ENCODE measurements at regions not wholly inside any gene's neighbourhood (a gene's known extent, or its start where the extent isn't known, plus 50 kb on each side); places are given as distances from the start of the nearest gene placed in this dataset.

DNA sequence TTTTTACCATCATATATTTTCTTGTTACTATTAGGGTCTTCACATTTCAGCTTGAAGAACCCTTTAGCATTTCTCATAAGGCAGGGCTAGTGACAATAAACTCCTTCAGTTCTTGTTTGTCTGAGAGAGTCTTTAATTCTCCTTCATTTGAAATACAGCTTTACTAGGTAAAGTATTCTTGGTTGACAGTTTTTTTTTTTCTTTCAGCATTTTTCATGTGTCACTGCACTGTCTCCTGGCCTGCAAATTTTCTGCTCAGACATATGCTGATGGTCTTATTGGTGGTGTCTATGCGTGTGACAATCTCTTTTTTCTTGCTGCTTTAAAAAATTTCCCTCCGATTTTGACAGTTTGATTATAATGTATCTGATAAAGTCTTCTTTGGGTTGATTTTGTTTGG, 399.9 kb downstream of the SH3GL2 start:
- DNase-seq: no peak

DNA sequence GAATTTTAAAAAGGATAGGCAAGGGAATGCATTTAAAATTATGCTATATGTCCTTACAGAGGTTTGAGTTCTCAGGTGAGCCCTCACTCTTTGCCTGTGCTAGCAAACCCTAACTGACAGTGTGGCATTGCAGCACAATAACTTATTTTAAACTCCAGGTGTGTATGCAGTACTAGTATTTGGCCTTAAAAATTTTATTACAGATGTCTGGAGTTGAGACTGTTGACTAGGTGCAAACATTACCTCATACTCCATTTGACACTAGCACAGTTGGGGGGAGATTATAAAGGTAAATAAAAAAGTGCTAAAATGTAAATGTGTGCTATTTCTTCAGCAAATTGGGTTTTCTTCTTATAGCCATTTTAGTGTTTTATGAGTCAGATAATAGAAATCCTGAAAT, 407.7 kb downstream of the SH3GL2 start:
- DNase-seq: no peak

DNA sequence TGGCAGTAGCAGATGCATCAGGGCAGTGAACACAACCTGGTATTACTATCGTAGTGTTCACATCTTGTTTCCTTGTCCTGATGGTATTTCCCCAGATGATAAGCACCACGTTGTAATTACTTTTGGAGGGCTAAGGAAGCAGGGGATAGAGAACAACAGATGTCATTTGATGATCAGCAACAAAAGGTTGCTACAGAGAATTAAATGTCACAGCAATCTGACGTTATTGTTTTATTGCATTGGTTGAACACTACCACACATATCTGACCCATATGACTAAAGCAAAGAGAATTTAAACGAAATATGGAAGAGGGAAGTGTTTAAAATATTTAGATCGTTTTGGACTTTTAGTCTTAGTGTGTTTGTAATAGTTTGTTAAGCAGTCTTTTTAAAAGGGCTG, 408.3 kb downstream of the SH3GL2 start:
- no peak for DNase-seq

DNA sequence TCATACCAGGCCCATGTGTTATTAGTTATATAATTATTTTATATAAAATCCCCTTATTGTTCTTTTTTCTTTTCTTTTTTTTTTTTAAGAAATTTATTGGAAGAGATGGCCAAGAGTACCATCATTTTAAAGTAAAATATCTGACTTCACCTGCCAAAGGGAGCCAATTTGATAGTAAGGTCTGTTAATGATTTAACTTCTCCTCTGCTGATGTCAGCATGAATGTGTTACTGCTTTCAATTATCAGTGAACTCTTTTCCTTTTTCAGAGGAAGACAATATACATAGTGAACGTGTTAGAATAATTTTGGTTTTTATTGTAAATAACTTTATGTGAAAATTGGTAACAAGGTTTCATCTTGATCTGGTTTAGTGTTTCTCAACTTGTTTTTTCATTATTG, 409.6 kb downstream of the SH3GL2 start:
- DNase-seq: no peak

DNA sequence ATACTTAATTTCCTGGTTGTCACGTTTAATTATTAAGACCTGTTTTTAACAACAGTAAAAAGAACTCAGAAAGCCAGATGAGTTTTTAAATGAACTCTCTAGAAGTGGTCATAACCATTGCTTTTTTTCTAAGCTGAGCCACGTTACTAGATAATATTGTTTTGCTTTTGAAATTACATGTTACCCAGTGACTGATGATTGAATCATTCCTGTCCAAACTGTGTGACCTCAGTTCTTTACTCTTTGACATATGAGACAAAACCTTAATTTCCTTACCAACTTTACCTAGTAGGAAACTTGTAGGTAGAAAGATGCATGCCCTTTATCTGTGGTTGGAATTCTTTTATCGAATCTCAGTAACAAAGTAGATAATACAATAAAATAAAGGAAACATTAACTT, 411.7 kb downstream of the SH3GL2 start:
- DNase-seq: no peak

DNA sequence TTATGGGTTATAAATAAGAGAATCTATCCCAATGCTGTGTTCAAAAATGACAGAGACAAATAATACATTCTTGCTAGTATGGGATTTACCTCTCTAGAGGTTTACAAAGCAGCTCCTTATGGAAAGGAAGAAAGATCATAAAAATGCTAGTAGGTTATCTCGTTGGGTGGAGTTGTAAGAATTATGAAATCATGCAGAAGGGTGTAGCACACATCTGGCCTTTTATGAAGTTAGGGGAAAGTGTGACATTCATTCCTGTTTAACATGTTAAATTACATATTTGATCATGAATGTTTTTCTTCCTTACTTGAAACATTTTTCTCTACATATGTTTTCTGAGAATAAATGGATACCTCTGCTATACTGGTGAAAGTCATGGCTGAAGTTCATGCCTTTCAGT, 414.2 kb downstream of the SH3GL2 start:
- DNase-seq: no peak

DNA sequence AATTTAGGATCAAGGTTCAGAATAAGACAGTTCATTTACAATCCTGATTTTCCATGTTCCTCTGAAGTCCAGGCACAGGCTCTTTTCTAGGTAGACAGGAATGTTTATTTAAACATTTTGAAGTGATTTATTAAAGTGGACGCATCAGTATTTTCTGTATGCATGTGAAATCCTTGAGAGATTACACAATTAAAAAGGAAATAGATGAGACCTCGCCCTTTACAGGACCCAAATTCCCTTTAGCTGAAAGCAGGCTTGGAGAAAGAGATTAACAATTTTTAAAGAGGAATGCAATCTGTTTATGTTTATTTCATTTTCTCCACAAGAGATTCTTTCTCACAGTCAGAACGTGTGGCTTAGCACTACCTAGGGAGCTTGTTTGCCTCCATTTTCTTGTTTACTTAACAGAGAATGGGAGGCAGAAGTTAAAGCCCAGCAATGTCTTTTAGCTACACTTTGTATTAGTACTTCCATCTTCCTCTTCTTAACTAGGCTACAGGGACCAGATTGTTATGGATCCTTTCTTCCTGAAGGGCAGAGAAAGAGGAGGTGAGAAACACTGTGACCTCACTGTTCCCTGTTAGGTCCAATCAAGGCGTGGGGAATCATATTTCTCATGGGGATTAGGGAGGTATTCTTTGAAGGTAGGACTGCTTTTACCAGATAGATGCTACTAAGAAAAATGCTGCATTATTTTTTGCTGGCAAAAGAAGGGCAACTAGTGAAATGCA, 416.0 kb downstream of the SH3GL2 start:
- DNase-seq: no peak

DNA sequence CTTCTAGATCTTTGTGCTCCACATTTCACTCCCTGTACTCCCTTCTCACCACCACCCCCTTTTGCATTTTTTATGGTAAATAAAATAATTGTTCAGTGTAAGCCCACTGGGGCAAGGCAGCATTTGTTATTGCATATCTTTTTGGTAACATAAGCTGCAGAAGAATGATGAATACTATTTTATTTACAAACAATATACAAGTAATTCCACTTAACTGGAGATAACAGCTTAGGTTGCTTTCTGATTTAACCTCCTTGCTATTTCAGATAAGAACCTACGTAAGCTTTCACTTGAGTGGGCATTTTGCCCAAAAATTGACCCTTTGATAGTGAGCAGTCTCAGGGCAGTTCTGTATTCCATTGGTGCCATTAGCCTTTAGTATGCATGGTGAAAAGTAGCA, 417.9 kb downstream of the SH3GL2 start:
- DNase-seq: no peak

DNA sequence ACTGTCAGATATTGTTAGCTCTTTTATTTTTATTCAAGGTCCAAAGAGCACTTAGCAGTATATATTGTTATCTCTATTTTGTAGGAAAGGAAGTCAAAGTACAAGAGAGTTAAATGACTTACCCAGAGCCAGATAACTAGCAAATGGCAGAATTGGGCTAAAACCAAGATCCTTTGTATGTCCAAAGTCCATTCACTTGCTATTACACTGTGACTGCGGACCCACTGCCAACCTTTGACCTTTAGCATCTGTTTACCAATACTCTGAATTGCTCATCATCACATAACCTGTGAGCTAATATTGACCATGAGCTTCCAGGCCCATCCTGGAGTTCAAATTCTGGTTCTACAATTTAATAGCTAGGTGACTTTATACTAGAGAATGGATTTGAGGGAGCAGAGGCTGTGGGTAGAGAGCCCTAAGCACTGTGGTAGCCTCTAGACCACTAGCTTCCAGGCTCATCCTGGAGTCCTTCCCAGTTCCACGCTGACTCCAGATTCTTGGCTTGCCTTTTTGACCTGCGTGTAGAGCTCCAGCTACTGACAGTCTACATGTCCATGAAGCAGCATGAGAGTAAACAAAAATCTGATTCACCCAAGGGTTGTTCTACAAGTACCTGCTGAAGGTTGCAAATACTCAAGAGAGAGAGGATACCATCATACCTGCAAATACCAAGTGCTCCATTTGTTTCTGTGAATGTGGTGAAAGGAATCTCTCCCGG, 424.0 kb downstream of the SH3GL2 start:
- no peak for DNase-seq

DNA sequence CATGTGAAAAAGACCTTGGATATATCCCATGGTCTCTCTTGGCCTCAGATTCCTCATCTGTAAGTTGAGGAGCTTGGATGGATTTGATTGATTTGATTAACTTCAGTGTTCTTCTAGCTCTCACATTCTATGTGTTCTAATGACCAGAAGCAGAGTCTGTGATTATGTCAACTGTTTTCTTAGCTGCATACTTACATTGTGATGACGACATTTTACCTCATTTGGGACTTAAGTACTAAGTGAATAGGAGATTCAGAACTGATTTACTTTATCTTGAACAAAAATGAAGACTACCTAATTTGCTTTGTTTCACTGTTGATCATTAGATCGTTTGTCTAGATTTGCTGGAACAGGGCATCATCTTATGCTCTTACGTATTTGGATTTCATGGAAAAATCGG, 427.7 kb downstream of the SH3GL2 start:
- DNase-seq: no peak

DNA sequence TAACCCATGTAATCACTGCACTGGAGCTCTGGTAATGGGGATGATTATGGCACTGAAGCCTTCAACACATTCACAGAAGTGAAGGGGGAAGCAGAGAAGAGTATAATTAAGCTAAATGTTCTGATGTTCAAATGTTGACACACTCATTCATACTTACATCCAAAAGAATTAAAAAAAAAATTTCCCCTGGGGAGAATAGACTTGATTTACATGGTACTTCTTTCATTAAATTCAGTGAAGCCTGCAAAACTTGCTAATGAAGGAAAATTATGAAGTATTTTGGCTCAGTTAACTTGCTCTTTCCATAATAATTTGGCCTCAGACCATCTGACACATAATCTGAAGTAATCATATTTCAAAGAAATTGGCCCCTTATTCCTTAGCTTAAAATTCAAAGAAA, 428.8 kb downstream of the SH3GL2 start:
- no peak for DNase-seq

DNA sequence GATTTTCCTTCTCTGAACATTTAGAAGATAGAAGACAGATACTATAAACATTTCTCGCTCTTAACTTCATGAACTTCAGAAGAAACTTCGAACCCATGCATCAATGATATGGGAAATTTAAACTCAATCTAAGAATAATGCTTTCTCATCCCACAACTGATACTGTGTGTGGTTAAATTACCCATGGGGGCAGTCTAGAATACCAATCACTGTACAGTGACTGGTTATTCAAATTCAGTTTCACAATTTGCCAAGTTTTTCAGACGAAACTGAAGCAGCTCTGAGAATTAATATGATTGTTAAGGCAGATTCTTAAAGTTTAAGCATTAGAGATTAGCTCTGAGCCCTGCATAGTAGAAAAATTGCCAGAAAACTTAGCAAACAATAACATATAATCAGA, 431.0 kb downstream of the SH3GL2 start:
- DNase-seq: no peak

DNA sequence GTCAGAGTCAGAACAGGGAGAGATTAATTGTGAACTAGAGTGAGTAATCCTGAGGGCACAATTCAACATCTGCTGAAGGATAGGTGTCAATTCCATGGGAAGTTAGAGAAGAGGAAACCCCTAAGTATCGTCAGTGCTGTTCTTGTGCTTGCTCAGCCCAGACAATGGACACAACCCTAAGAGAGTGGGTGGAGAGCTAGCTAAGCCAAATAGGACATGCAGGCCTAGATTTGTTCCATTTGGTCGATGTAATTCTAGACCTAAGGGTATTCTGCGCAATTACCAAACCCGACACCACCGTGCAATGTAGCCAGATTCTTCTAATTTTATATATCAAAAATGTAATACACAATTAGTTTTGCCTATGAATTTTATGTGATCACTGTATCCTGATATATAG, 431.6 kb downstream of the SH3GL2 start:
- no peak for DNase-seq

DNA sequence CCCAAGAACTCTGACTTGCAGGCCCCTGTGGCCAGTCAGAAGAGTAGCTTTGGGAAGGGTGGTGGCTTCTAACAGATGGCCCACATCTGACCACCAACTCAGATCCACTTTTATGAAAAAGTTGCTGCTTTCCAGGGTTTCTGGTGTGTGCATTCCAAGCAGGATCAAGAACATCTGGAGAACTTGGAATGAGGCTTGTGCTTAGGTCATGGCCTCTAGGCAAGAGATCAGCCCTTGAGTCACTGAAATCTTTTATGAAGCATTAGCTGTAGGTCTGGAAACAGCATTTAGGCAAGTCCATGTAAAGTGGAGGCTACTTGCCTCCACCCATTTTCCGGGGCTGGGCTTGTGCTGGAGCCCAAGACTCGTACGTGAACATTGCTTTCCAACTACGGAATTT, 433.3 kb downstream of the SH3GL2 start:
- DNase-seq: no peak

DNA sequence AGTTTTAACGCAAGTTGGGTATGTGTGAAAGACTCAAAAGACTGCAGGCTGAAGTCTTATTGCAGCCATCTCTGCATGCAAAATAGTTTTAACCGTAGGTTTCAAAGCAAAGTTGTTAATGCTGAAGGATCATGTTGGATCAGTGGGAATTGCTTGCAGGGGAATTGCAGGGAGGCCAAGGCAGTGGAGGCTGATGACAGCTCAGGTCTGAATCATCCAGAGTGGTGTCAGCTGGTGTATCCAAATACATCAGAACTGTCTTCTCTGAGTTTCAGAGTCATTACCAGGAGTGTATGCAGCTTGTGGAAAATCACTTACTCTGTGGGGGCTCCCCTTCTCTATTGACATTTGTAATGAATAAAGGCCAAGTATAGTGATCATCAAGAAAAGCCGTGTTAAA, 435.7 kb downstream of the SH3GL2 start:
- no peak for DNase-seq

DNA sequence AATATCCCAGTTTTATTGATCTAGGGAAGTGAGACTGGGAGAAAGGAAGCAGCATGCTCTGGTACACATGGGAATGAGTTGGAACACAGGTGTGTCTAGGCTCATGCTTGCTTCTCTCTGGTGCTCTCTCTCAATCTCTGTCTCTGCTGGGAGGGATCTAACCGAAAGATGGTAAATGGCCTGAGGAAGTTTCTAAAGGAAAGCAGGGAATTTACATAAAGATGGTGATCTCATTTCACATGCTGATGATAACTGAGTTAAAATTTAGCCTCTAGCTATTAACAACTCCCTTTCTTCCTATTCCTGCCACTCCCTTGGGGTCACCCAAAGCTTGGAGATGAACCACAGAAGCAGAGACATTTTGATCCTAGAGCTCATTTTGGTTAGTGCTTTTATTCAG, 436.2 kb downstream of the SH3GL2 start:
- no peak for DNase-seq

DNA sequence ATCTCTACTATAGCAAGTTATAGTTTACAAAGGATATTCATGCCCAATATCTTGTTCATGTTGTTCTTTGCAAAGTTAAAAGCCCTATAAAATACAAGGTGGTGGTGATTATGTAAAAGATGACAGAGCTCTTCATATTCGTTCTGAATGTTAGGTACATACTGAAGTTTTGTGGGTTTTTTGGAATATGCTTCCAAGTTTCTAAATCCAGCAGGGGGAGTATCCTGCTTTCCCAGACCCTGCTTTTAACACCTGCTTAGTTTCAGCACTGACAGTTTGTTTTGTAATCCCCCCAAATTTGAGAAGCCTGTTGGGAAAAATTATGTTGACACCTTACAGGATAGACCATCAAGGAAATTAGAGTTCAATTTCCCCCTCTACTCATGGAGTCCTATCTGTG, 438.3 kb downstream of the SH3GL2 start:
- no peak for DNase-seq

DNA sequence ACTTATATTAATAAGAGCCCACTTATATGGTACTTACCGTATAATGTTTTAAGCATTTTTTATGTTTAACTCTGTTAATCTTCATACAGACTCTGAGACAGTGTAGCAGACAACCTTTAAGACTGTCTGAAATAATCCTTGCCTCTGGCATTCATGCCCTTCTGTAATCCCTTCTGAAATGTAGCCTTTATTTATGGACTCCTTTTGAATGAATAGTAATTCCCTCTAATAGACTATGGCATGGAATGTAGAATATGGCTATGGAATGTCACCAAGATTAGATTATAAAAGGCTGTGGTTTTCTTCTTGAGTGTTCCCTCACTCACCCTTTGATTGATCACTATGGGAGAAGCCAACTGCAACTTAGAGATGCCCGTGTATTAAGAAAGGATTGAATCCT, 439.4 kb downstream of the SH3GL2 start:
- DNase-seq: no peak

DNA sequence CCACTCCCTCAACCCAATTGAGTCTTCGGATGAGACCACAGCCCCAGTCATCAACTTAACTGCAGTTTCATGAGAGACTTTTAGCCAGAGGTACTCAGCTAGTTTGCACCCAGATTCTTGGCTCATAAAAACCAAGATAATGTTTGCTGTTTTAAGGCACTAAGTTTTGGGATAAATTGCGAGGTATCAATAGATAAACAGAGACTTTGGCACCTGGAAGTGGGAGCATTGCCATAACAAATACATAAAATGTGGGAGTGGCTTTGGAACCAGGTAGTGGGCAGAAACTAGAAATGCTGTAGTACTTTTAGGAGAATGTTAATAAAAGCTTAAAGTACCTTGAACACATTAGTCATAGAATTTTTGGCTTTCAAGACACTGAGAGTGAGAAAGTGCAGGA, 439.8 kb downstream of the SH3GL2 start:
- no peak for DNase-seq

DNA sequence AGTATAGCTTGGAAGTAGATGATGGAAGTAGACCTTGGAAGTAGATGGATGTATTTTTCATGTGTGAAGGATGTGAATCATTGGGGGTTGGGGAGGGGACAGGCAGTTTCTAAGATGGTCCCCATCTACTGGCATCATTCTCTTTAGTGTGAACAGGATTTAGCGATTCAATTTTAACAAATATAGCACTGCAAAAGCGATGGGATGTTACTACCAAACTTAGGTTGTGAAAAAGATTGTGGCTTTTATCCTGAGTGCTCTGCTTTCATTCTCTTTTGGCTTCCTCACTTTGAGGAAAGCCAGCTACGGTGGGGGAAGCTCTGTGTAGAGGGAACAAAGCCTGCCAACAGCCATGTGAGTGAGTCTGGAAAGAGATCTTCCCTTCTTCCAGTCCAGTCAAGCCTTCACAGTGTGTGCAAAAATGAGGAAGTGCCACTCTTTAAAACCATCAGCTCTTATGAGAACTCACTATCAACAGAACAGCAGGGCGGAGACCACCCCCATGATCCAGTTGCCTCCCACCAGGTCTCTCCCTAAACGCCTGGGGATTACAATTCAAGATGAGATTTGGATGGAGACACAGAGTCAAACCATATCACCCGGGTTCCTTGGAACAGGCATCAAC, 441.4 kb downstream of the SH3GL2 start:
- no peak for DNase-seq

DNA sequence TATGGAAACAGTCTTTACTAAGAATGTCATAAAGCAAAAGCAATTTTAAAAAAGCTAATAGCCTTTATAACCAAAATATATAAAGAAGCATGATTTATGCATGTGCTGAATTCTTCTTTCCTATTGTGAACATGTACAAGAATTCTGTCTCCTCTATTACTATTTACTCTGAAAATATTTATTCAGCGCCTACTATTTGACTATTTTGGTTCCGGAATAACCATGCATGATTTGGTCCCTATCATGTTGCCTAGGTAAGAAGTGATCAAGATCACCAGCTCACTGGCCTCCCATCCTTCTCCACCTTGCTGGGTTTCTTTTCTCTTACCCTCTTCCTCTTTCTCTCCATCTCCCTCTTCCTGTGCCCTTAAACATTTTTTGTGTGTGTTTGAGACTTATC, 443.8 kb downstream of the SH3GL2 start:
- DNase-seq: no peak

DNA sequence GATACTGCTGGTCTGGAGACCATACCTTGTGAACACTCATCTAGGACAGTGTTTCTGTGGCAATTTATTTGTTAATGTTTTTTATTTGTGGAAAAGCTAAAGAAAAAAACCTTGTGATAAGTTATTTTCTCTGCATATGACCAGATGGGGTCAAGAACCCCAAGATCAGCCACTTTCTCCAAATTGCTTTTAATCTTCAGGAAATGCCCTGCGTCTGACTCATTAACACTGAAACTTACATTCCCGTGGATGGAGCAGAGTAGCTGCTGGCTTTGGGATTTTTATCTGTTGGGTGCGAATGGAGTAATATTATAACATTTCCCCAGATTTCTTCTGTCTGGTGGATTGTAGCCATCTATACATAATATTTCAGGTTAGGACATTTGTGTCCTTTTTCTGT, 444.5 kb downstream of the SH3GL2 start:
- DNase-seq: no peak

DNA sequence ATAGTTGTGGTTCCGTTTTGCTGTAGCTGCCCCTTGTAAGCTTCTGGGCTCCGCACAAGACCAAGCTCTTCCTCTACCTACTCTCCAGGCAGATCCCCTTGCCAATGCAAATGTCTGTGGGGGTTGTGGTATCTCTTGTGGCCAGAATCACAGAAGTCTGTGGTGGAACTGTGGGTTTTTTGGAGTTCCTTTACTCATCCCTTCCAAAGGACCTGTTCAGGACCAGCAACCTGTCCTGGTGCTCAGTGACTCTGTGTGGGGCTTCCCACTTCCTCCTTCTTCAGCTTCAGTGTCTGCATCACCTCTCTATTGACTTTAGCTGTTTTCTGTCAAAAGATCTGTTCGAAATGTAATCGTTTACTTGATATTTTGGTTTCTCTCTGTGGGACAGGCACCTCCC, 441.3 kb upstream of the ADAMTSL1 start:
- no peak for DNase-seq

DNA sequence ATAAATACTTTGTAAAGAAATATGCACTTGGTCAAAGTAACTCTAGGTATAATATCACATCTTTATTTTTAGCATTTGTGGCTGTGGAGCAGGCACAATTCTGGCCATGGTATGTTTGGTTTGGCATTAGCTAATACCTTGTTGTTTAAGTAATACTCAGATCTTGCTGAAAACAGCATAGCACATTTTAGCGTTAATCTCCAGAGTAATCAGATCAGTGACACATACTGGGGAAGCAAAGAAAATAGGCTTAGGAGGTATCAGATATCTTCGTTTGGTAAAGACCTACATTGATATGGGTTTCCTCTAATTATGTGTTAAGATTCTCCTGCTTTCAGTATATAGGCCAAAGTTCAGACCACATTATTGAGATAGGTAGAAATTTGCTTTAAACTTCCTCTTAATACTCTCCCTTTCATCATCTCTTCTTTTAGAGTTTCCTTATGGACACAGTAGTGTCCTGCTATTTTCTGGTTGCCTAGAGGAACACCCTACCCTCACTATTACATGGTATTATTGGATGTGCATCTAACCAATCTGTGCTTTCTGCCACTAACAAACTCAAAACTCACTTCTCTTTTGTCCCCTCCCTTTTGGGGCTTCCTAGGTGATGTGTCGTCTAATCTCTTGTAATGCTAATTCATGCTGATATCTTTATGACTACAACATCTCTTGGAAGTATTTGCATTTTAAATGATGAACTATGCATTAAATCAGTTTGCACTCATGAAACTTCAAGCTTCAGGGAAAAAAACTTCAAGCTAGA, 437.3 kb upstream of the ADAMTSL1 start:
- no peak for DNase-seq
